ENCODE measurements at regions not wholly inside any gene's neighbourhood (a gene's known extent, or its start where the extent isn't known, plus 50 kb on each side); places are given as distances from the start of the nearest gene placed in this dataset.

- TF ChIP-seq CTCF (IDR thresholded peaks at IDR 0.05) (no peak), POLR2A (IDR thresholded peaks at IDR 0.05) (no peak), POLR2AphosphoS5 (IDR thresholded peaks at IDR 0.05) (no peak)
These were observed 309.7 kb downstream of the IRS1 start for GRCh38 chr2:226489775-226490541.
